GM18867 (cell line): ENCODE measurements at regions not wholly inside any gene's neighbourhood (a gene's known extent, or its start where the extent isn't known, plus 50 kb on each side); places are given as distances from the start of the nearest gene placed in this dataset.
A peak's percentile ranks its signal among the peaks of the same experiment; 100 is the strongest.
"Not testable (repeated sequence)": the region's sequence is repeated elsewhere in the genome, so short reads cannot be mapped to it uniquely, and the experiment has no call there.

Experiments used
- ATAC-seq: cut with Tn5 transposase; IDR thresholded peaks from one replicate; pipeline ENCODE4 v1.9.1; 2021; ENCODE audit warnings: mild to moderate bottlenecking, moderate library complexity; ENCODE audit not compliant: unreplicated experiment

- ATAC-seq, result peak; percentile 82
These were observed 317.8 kb downstream of the SH2D4B start for GRCh38 chr10:80855348-80855971.

GRCh38 chr10:80856186-80856585 lies 318.5 kb downstream of the SH2D4B start:
- no peak for ATAC-seq

- not testable (repeated sequence) for ATAC-seq
These were observed 321.6 kb downstream of the SH2D4B start for GRCh38 chr10:80859279-80859678.

DNA sequence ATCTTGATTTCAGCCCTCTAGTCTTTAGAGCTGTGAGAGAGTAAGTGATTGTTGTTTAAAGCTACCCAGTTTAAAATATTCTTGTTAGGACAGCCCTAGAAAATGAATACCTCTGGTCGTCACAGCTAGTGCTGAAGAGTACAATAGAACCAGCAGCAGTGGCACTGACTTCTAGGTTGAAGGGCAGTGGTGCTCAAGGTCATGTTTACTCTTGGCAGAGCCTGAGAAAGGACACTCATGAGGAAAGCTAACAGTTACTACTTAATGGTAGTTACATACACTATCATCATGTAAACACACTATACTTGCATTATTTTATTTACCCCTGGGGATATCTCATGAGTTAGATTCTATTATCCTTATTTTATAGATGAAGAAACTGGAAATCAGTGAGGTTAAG lies 323.0 kb downstream of the SH2D4B start:
- ATAC-seq, result no peak

DNA sequence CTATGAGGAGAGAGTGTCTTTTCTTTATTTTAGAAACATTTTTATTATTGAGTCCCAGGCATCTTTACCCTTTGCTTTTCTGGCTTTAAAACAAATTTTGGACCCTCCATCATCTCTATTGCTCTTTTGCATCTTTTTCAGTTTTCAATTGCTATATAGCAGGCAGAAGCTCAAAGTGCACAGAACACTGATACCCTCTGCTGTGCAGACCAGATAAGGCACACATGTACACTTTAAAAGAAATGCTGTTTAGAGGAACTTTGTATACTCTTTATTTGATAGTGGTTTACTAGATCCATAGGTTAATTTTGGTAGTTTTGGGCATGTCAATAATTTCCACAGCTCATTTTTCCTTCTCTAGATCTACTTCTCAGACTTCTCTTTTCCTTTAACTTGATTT lies 324.2 kb downstream of the SH2D4B start:
- no peak for ATAC-seq

DNA sequence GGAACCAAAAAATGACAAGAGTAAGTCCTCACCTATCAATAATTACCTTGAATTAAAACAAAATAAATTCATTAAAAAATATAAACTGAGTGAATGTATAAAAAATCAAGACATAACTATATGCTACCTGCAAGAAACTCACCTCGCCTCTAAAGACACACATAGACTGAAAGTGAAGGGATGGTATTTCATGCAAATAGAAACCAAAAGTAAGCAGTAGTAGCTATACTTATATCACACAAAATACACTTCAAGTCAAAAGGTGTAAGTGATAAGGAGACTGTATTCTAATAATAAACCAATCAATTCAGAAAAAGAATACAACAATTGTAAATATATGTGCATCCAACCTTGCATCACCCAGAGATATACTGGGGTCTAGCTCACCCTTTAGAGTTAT lies 332.6 kb downstream of the SH2D4B start:
- ATAC-seq, result peak; percentile 97

GRCh38 chr10:80871083-80871482 lies 333.4 kb downstream of the SH2D4B start:
- ATAC-seq, result peak; percentile 68

DNA sequence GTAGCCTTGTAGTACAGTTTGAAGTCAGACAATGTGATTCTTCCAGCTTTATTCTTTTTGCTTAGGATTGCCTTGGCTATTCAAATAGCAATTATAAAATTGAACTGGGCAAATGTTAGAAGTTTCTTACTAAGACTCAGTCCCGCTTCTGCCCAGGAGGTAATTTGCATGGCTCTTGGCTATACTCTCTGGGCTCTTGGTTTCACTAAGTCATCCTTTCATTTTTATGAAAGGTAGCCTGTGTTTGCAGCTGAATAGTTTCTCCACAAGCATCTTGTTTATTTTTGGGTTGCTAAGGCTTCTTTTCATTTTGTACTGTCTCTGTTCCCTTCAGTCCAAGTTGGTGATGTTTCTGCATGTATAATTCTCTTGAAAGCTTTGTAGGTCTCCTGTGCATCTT lies 340.6 kb downstream of the SH2D4B start:
- ATAC-seq, result peak; percentile 98

GRCh38 chr10:80890146-80890545 lies 352.4 kb downstream of the SH2D4B start:
- ATAC-seq, result no peak

- no peak for ATAC-seq
These were observed 355.6 kb downstream of the SH2D4B start for GRCh38 chr10:80893256-80893655.

DNA sequence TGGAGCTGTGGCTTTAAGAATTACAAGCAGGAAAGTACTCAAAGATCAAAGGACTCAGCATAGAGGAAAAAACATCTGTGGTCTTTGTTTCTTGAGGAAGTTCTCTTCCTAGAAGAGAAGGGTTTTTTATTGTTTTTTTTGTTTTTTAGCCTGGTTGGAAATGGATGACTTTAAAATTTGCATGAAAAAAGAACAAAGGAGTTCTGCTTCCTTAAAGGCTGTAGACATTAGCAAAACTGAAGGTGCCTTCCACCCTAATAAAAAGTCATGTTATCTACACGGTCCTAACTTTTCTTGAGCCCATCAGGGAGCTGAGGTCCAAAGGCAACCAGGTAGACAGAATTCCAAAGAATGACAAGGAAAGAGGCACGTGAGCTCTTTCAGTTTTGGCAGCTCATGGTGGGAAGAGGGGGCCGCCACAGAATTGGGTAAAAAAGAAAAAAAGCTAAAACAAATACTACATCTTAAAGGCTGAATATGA lies 356.6 kb downstream of the SH2D4B start:
- no peak for ATAC-seq

GRCh38 chr10:80894797-80895467 lies 357.2 kb downstream of the SH2D4B start:
- no peak for ATAC-seq

DNA sequence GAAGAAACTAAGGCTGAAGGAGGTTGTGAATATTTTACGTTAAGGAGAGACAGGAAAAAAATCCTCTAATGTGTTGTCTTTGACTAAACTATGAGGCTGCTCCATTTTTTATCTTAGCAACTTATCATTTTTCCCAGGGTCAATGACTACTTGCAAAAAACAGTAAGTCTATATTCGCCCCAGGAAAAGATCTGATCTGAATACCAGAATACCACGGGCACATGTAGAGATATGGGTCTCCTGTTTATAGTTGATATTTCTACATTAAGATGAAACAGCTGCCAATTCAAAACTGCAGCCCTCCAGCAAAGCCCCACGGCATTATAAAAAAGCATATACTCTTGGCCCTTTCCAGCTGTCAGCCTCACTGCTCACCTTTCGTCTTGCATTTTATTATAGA lies 358.4 kb downstream of the SH2D4B start:
- no peak for ATAC-seq

DNA sequence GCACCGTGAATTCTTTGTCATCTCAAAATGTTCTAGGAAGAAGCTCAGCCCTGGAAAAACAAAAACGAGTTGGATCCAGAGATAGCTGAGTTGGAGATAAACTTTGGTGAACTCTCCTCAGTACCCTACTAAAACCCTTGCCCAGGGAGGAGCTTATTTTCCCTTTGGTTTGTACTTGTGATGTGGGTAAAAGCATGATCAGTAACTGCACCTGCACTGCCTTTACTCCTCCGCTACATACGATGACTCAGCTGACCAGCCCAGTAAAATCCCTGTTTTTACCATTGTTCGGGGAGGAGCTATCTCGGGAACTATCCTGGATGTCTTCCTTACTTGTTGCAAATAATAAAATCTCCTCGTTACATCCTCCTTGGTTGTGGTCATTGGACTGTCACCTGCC lies 359.3 kb downstream of the SH2D4B start:
- no peak for ATAC-seq

DNA sequence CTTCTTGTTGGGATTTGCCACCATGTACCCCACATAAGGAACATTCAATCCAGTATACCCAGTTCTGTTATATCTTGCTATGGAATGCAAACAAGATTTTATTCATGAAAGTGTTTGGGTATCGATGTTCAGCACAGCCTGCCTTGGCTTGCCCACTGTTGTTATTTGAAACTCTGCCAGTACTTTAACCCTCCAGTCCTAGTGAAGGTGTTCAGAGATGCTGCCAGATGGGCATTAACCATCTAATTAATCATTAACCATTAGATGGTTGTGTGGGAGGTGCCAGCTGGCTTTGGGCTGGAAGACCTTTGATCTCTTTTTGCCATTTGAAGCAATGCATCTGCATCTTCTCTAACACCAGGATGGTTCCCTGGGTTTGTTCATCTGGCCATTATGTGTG lies 363.0 kb downstream of the SH2D4B start:
- no peak for ATAC-seq

GRCh38 chr10:80908611-80909010 lies 370.9 kb downstream of the SH2D4B start:
- no peak for ATAC-seq

- no peak for ATAC-seq
These were observed 371.6 kb downstream of the SH2D4B start for GRCh38 chr10:80909254-80909653.

GRCh38 chr10:80917636-80918035 lies 379.9 kb downstream of the SH2D4B start:
- no peak for ATAC-seq

DNA sequence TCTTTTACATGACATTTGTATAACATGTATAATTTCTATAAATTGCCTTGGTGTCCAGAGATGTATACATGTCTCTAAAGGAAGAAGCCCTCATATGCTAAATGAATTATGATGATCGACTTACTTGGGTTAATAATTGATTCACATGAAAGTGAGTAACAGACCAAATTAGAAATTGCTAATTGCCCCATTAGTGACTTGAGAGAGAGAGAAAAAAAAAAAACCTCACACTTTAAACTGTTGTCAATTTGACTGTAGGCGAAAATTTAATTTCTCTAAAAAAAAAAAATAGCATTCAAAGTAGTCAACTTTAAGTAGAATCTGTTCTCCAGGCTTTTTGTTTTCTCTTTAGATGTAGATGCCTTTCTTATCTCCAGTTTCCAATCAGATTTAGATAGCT lies 383.3 kb downstream of the SH2D4B start:
- no peak for ATAC-seq

- peak; percentile 63 for ATAC-seq
These were observed 386.6 kb downstream of the SH2D4B start for GRCh38 chr10:80924063-80924952.

DNA sequence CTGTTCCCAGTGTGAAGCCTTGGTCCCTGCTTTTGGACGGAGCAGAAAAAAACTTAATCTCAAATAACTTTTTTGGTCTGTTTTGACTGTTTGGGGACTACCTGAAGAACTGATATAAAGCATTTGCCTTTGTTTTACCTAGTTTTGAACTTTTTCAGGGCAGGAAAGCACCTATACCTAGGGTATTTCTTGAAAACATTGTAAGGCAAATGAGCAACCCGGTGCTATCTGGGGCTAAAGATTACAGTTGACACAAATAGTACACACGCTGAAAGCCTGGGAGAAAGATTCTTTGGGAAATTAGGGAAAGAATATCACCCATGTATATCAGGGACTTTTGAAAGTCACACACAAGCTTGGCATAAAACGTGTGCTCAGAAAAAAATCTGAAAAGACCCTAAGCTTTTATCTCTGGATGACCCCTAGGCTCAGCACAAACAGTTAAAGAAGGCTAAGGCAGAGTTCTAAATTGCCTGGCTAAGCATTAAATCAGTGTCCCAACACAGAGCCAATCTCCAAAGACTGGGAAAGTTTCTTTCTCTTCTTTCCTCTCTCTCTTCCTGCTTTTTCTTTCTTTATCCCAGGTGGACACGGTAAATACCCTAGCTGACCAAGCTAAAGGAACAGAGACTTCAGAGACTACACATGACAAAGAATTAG lies 389.8 kb downstream of the SH2D4B start:
- no peak for ATAC-seq
